K562 (cell line): ENCODE measurements at regions not wholly inside any gene's neighbourhood (a gene's known extent, or its start where the extent isn't known, plus 50 kb on each side); places are given as distances from the start of the nearest gene placed in this dataset.

Source experiments
- ATAC-seq: fragments of 200-7000 bp; cut with Tn5 transposase; 3 replicates; pipeline ENCODE4 v1.9.1; 2020; ENCODE audit warnings: moderate library complexity
- BruUV-seq: library from RNA; stranded (reverse); fragments of 400-500 nt; replicated peaks from 2 replicates; lab custom pipeline; 2021; lab: Mats Ljungman, UMichigan
- CTCF ChIA-PET: fragments of 300-600 bp; formaldehyde crosslinking; extraction: SDS; loops from one replicate; lab custom pipeline; 2021; ENCODE audit warnings: low intra/inter-chr PET ratio; lab: Yijun Ruan, JAX
- POLR2A ChIA-PET: fragments of 300-600, 350-650 bp; sonication (Branson Sonifier 250); formaldehyde crosslinking; extraction: SDS; loops from one replicate; lab custom pipeline; 2021; ENCODE audit warnings: antibody characterized with exemption, inconsistent platforms; lab: Yijun Ruan, JAX
- DNase-seq, 4 experiments: peaks; one replicate each; pipeline versions ENCODE4 v3.0.0 to v3.0.0-alpha.2; 2011 to 2018; ENCODE audit warnings: low spot score in 3 of 4, mixed read lengths in 3 of 4; ENCODE audit errors: extremely low read depth in 1 of 4
- FAIRE-seq: peaks from 2 replicates; lab custom pipeline; 2011; peaks lifted over from hg19 to GRCh38; lab: Jason Lieb, UNC
- H2AFZ ChIP-seq: 2 replicates; pipeline ENCODE4 v1.6.0; 2011; ENCODE audit warnings: low read depth, low read length, control low read depth, inconsistent platforms
- H3K27ac ChIP-seq: fragments of 200-600 bp; 3 replicates; pipeline ENCODE4 v1.8.0; 2011; ENCODE audit warnings: low read depth, mild to moderate bottlenecking, control low read depth, inconsistent platforms, low read length, moderate library complexity, mixed read lengths; ENCODE audit errors: extremely low read depth
- H3K27me3 ChIP-seq, 2 experiments: fragments of 300-600 bp in 1 of 2; 2 replicates in 1 of 2; 3 replicates in 1 of 2; pipeline versions ENCODE4 v1.6.0 to v1.8.0; 2011; ENCODE audit warnings: inconsistent platforms in 2 of 2, low read length in 2 of 2, mild to moderate bottlenecking in 1 of 2, mixed read lengths in 1 of 2, moderate library complexity in 1 of 2; ENCODE audit not compliant: control insufficient read depth in 2 of 2, insufficient read depth in 2 of 2
- H3K36me3 ChIP-seq: fragments of 300-600 bp; 3 replicates; pipeline ENCODE4 v1.8.0; 2011; ENCODE audit warnings: mild to moderate bottlenecking, low read length, inconsistent platforms; ENCODE audit not compliant: control insufficient read depth, insufficient read depth
- H3K4me1 ChIP-seq, 2 experiments: fragments of 200-600 bp in 1 of 2; replicated peaks in 1 of 2; 2 replicates in 1 of 2; 3 replicates in 1 of 2; pipeline versions ENCODE4 v1.5.1 to v1.8.0; 2011; ENCODE audit warnings: inconsistent platforms in 2 of 2, low read length in 2 of 2, mild to moderate bottlenecking in 1 of 2, mixed read lengths in 1 of 2, moderate library complexity in 1 of 2; ENCODE audit not compliant: control insufficient read depth in 2 of 2, insufficient read depth in 2 of 2
- H3K4me2 ChIP-seq: 2 replicates; pipeline ENCODE4 v1.6.1; 2011; ENCODE audit warnings: low read length, control low read depth, inconsistent platforms, mixed read lengths; ENCODE audit not compliant: insufficient read depth
- H3K4me3 ChIP-seq: fragments of 200-600 bp; sonication (generic), shearing (Covaris generic); 2 replicates; pipeline ENCODE4 v1.5.1; 2016; ENCODE audit warnings: control low read depth, inconsistent platforms
- H3K79me2 ChIP-seq: fragments of 200-600 bp; 3 replicates; pipeline ENCODE4 v1.8.0; 2011; ENCODE audit warnings: low read length, inconsistent platforms; ENCODE audit not compliant: control insufficient read depth, insufficient read depth
- H3K9ac ChIP-seq, 2 experiments: 2 replicates each; pipeline versions ENCODE4 v1.6.0 to v1.6.1; 2011; ENCODE audit warnings: low read depth in 2 of 2, low read length in 2 of 2, control low read depth in 1 of 2, inconsistent platforms in 1 of 2, mild to moderate bottlenecking in 1 of 2, mixed read lengths in 1 of 2; ENCODE audit not compliant: insufficient read depth in 1 of 2
- H3K9me1 ChIP-seq: one replicate; pipeline ENCODE4 v1.6.0; 2011; ENCODE audit warnings: inconsistent platforms, mild to moderate bottlenecking, low read length, moderate library complexity; ENCODE audit not compliant: control insufficient read depth, insufficient read depth
- H3K9me3 ChIP-seq: replicated peaks from 2 replicates; pipeline ENCODE4 v1.5.1; 2011; ENCODE audit warnings: low read depth, low read length, inconsistent platforms; ENCODE audit not compliant: control insufficient read depth, insufficient read depth
- H4K20me1 ChIP-seq: replicated peaks from 2 replicates; pipeline ENCODE4 v1.6.1; 2011; ENCODE audit warnings: low read length, inconsistent platforms, mixed read lengths; ENCODE audit not compliant: control insufficient read depth, insufficient read depth
- BDP1 ChIP-seq: IDR thresholded peaks from 3 replicates; pipeline ENCODE4 v1.6.1; 2011; ENCODE audit not compliant: insufficient read length, insufficient read depth
- BRCA1 ChIP-seq, 2 experiments: fragments of 450-650 bp in 1 of 2; sonication (generic) in 1 of 2; formaldehyde crosslinking in 1 of 2; IDR thresholded peaks; 2 replicates each; pipeline versions ENCODE4 v1.5.0 to v1.6.1; 2017 to 2020; ENCODE audit warnings: mild to moderate bottlenecking in 1 of 2, missing genetic modification reagents in 1 of 2
- FOS ChIP-seq: IDR thresholded peaks from 3 replicates; pipeline ENCODE4 v1.6.1; 2011; ENCODE audit not compliant: insufficient read length; ENCODE audit errors: extremely low read depth
- MAZ ChIP-seq, 2 experiments: fragments of 450-650 bp in 1 of 2; sonication (generic) in 1 of 2; formaldehyde crosslinking; IDR thresholded peaks in 1 of 2; conservative IDR thresholded peaks in 1 of 2; 2 replicates each; pipeline versions ENCODE4 v1.4.0 to v1.5.0; 2020; ENCODE audit warnings: mild to moderate bottlenecking in 1 of 2, missing genetic modification reagents in 1 of 2
- MCM7 ChIP-seq, 2 experiments: fragments of 450-650 bp; IDR thresholded peaks; 2 replicates each; pipeline ENCODE4 v1.6.1; 2016 to 2018
- MEIS2 ChIP-seq: fragments of 450-650 bp; IDR thresholded peaks from 2 replicates; pipeline ENCODE4 v1.6.1; 2014; ENCODE audit warnings: mild to moderate bottlenecking; ENCODE audit not compliant: partially characterized antibody
- RHOXF2B ChIP-seq: fragments of 250-450 bp; sonication (Bioruptor Pico); conservative IDR thresholded peaks from 2 replicates; pipeline ENCODE4 v1.5.1; 2021
- SIN3B ChIP-seq: fragments of 450-650 bp; IDR thresholded peaks from 2 replicates; pipeline ENCODE4 v1.6.1; 2017; ENCODE audit warnings: low read depth, mild to moderate bottlenecking, moderate library complexity
- SLC30A9 ChIP-seq: fragments of 250-450 bp; sonication (Bioruptor Pico); IDR thresholded peaks from 2 replicates; pipeline ENCODE4 v1.8.0; 2022; ENCODE audit warnings: mild to moderate bottlenecking, moderate library complexity
- ZNF311 ChIP-seq: fragments of 250-450 bp; sonication (Bioruptor Pico); IDR thresholded peaks from 2 replicates; pipeline ENCODE4 v1.4.0; 2020; ENCODE audit warnings: mild to moderate bottlenecking, moderate library complexity
- ZNF316 ChIP-seq: fragments of 450-650 bp; IDR thresholded peaks from 2 replicates; pipeline ENCODE4 v1.6.1; 2016
- WGBS: fragments of 100-300 bp; shearing (Covaris generic); methylation state at CpG from one replicate; pipeline ENCODE4 v1.1.6; 2016; ENCODE audit warnings: low coverage, mixed read lengths; ENCODE audit not compliant: insufficient coverage; ENCODE audit errors: missing lambda C conversion rate; 5-methylcytosine and 5-hydroxymethylcytosine counted together
- in situ Hi-C: fragments of 300-500 bp; cut with MboI; formaldehyde crosslinking; loops from 4 replicates; pipeline ENCODE4 v1.15.0; 2018; ENCODE audit warnings: inconsistent platforms, mixed read lengths
- intact Hi-C: fragments of 100-400 bp; cut with micrococcal nuclease; formaldehyde crosslinking; loops from 2 replicates; pipeline ENCODE4 v1.14.2; 2022
- TF ChIP-seq, protein P1 (sequence below): fragments of 200-600 bp; sonication (generic); IDR thresholded peaks from one replicate; pipeline ENCODE4 v1.6.1; 2012; ENCODE audit warnings: mild to moderate bottlenecking, low read depth, low read length, inconsistent platforms

DNA sequence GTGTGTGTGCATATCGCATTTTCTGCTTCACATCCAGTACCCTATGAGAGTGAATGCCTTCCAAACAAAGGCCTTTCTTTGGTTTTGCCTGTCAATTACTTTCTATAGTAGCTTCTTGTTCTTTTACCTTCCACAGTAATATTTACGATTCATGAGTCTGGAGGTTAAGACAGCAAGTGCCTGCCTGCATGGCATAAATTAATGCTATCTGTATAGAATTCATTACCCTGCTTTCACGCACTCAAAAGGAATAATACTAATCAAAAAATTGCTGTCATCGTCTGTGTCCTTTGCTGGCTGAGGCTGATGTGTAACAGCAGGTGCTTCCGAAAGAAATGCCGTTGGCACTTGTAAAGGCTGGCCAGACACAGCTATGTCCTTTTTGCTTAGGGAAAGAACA lies 1304.4 kb upstream of the CDH6 start:
- H3K9ac ChIP-seq = no peak overlapping the region
- 9% methylated on average over 6 of the region's 6 CpGs for WGBS
- ATAC-seq (no peak), DNase-seq (no peak), FAIRE-seq (no peak)
- POLR2A ChIA-PET = no interaction called here
- H3K4me1 ChIP-seq = no peaks in the 10 kb centered on the region
- in situ Hi-C loops = no loop called here
- no peaks in the 10 kb centered on the region for H3K9me1 ChIP-seq
- no peak overlapping the region for H3K4me3 ChIP-seq
- intact Hi-C loops = no loop called here
- no peaks in the 10 kb centered on the region for H3K9me3 ChIP-seq
- no peaks in the 10 kb centered on the region for H3K79me2 ChIP-seq
- H3K36me3 ChIP-seq = no peaks in the 10 kb centered on the region
- CTCF ChIA-PET = no interaction called here
- no peak overlapping the region for H3K27ac ChIP-seq
- no TSS peak for BruUV-seq
- H3K27me3 ChIP-seq = no peaks in the 10 kb centered on the region
- no peaks in the 10 kb centered on the region for H4K20me1 ChIP-seq
- no peak overlapping the region for H3K4me2 ChIP-seq
- H2AFZ ChIP-seq = no peak overlapping the region
- TF ChIP-seq MAZ (CRISPR knock-in tag; conservative IDR thresholded peaks at IDR 0.05 in 1 of 2, IDR thresholded peaks at IDR 0.05 in 1 of 2) = no peak
- TF ChIP-seq SLC30A9 (CRISPR knock-in tag) = no peak
- no peak for TF ChIP-seq FOS
- TF ChIP-seq RHOXF2B (CRISPR knock-in tag) = no peak
- no peak for TF ChIP-seq MEIS2
- no peak for TF ChIP-seq ZNF311
- TF ChIP-seq, protein P1, sequence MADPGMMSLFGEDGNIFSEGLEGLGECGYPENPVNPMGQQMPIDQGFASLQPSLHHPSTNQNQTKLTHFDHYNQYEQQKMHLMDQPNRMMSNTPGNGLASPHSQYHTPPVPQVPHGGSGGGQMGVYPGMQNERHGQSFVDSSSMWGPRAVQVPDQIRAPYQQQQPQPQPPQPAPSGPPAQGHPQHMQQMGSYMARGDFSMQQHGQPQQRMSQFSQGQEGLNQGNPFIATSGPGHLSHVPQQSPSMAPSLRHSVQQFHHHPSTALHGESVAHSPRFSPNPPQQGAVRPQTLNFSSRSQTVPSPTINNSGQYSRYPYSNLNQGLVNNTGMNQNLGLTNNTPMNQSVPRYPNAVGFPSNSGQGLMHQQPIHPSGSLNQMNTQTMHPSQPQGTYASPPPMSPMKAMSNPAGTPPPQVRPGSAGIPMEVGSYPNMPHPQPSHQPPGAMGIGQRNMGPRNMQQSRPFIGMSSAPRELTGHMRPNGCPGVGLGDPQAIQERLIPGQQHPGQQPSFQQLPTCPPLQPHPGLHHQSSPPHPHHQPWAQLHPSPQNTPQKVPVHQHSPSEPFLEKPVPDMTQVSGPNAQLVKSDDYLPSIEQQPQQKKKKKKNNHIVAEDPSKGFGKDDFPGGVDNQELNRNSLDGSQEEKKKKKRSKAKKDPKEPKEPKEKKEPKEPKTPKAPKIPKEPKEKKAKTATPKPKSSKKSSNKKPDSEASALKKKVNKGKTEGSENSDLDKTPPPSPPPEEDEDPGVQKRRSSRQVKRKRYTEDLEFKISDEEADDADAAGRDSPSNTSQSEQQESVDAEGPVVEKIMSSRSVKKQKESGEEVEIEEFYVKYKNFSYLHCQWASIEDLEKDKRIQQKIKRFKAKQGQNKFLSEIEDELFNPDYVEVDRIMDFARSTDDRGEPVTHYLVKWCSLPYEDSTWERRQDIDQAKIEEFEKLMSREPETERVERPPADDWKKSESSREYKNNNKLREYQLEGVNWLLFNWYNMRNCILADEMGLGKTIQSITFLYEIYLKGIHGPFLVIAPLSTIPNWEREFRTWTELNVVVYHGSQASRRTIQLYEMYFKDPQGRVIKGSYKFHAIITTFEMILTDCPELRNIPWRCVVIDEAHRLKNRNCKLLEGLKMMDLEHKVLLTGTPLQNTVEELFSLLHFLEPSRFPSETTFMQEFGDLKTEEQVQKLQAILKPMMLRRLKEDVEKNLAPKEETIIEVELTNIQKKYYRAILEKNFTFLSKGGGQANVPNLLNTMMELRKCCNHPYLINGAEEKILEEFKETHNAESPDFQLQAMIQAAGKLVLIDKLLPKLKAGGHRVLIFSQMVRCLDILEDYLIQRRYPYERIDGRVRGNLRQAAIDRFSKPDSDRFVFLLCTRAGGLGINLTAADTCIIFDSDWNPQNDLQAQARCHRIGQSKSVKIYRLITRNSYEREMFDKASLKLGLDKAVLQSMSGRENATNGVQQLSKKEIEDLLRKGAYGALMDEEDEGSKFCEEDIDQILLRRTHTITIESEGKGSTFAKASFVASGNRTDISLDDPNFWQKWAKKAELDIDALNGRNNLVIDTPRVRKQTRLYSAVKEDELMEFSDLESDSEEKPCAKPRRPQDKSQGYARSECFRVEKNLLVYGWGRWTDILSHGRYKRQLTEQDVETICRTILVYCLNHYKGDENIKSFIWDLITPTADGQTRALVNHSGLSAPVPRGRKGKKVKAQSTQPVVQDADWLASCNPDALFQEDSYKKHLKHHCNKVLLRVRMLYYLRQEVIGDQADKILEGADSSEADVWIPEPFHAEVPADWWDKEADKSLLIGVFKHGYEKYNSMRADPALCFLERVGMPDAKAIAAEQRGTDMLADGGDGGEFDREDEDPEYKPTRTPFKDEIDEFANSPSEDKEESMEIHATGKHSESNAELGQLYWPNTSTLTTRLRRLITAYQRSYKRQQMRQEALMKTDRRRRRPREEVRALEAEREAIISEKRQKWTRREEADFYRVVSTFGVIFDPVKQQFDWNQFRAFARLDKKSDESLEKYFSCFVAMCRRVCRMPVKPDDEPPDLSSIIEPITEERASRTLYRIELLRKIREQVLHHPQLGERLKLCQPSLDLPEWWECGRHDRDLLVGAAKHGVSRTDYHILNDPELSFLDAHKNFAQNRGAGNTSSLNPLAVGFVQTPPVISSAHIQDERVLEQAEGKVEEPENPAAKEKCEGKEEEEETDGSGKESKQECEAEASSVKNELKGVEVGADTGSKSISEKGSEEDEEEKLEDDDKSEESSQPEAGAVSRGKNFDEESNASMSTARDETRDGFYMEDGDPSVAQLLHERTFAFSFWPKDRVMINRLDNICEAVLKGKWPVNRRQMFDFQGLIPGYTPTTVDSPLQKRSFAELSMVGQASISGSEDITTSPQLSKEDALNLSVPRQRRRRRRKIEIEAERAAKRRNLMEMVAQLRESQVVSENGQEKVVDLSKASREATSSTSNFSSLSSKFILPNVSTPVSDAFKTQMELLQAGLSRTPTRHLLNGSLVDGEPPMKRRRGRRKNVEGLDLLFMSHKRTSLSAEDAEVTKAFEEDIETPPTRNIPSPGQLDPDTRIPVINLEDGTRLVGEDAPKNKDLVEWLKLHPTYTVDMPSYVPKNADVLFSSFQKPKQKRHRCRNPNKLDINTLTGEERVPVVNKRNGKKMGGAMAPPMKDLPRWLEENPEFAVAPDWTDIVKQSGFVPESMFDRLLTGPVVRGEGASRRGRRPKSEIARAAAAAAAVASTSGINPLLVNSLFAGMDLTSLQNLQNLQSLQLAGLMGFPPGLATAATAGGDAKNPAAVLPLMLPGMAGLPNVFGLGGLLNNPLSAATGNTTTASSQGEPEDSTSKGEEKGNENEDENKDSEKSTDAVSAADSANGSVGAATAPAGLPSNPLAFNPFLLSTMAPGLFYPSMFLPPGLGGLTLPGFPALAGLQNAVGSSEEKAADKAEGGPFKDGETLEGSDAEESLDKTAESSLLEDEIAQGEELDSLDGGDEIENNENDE = no peak
- no peak for TF ChIP-seq SIN3B
- no peak for TF ChIP-seq BDP1
- no peak for TF ChIP-seq ZNF316
- TF ChIP-seq MCM7 (IDR thresholded peaks at IDR 0.05) = no peak
- TF ChIP-seq BRCA1 (IDR thresholded peaks at IDR 0.05) = no peak
- TF ChIP-seq BRCA1 (CRISPR knock-in tag; IDR thresholded peaks at IDR 0.05) = no peak
